IMR-90 (cell line): ENCODE measurements at regions not wholly inside any gene's neighbourhood (a gene's known extent, or its start where the extent isn't known, plus 50 kb on each side); places are given as distances from the start of the nearest gene placed in this dataset.

ENCODE experiments used
- ATAC-seq: fragments of 200-7000 bp; cut with Tn5 transposase; 2 replicates; pipeline ENCODE4 v1.9.1; 2020; ENCODE audit warnings: low read depth, mild to moderate bottlenecking, moderate library complexity
- BruUV-seq: library from RNA; stranded (reverse); fragments of 400-500 nt; replicated peaks from 2 replicates; lab custom pipeline; 2021; lab: Mats Ljungman, UMichigan
- CTCF ChIA-PET: fragments of 300-600 bp; formaldehyde crosslinking; extraction: SDS; loops from one replicate; lab custom pipeline; 2021; ENCODE audit warnings: antibody characterized with exemption; lab: Yijun Ruan, JAX
- POLR2A ChIA-PET: fragments of 300-600 bp; sonication (Branson Sonifier 250); formaldehyde crosslinking; loops from one replicate; lab custom pipeline; 2022; ENCODE audit warnings: antibody characterized with exemption; ENCODE audit not compliant: unreplicated experiment; lab: Charles Lee
- DNase-seq: peaks from one replicate; pipeline ENCODE4 v3.0.0; 2013
- H2AFZ ChIP-seq: replicated peaks from 2 replicates; pipeline ENCODE3; 2013; ENCODE audit warnings: low read length, mild to moderate bottlenecking; ENCODE audit not compliant: poor library complexity
- H2AK5ac ChIP-seq: 2 replicates; pipeline ENCODE4 v1.6.1; 2013; ENCODE audit warnings: low read depth, low read length, inconsistent platforms
- H2AK9ac ChIP-seq: replicated peaks from 2 replicates; pipeline ENCODE3; 2013; ENCODE audit warnings: mild to moderate bottlenecking, low read depth, low read length, moderate library complexity; ENCODE audit not compliant: poor library complexity
- H2BK120ac ChIP-seq: 2 replicates; pipeline ENCODE4 v1.6.1; 2013; ENCODE audit warnings: low read depth, low read length, inconsistent platforms
- H2BK15ac ChIP-seq: 3 replicates; pipeline ENCODE4 v1.6.1; 2013; ENCODE audit warnings: low read depth, low read length, inconsistent platforms
- H2BK20ac ChIP-seq: 2 replicates; pipeline ENCODE4 v1.6.1; 2013; ENCODE audit warnings: low read depth, mild to moderate bottlenecking, inconsistent platforms, low read length, moderate library complexity
- H2BK5ac ChIP-seq: 2 replicates; pipeline ENCODE4 v1.6.1; 2013; ENCODE audit warnings: mild to moderate bottlenecking, low read depth, low read length, inconsistent platforms; ENCODE audit not compliant: poor library complexity, severe bottlenecking
- H3K14ac ChIP-seq: replicated peaks from 2 replicates; pipeline ENCODE4 v1.6.1; 2013; ENCODE audit warnings: low read depth, low read length, inconsistent platforms
- H3K18ac ChIP-seq: 2 replicates; pipeline ENCODE4 v1.6.1; 2013; ENCODE audit warnings: low read depth, low read length, control low read depth
- H3K23ac ChIP-seq: 2 replicates; pipeline ENCODE4 v1.6.1; 2013; ENCODE audit warnings: low read depth, low read length, inconsistent platforms
- H3K27ac ChIP-seq: 2 replicates; pipeline ENCODE4 v1.5.1; 2013; ENCODE audit warnings: mild to moderate bottlenecking, control low read depth, low read length; ENCODE audit not compliant: insufficient read depth
- H3K27me3 ChIP-seq: 2 replicates; pipeline ENCODE4 v1.6.1; 2013; ENCODE audit warnings: low read length; ENCODE audit not compliant: control insufficient read depth, insufficient read depth
- H3K36me3 ChIP-seq: 2 replicates; pipeline ENCODE4 v1.6.1; 2013; ENCODE audit warnings: low read length, mixed read lengths; ENCODE audit not compliant: control insufficient read depth, insufficient read depth
- H3K4ac ChIP-seq: 2 replicates; pipeline ENCODE4 v1.6.1; 2013; ENCODE audit warnings: low read depth, low read length, inconsistent platforms
- H3K4me1 ChIP-seq: 2 replicates; pipeline ENCODE4 v1.6.1; 2013; ENCODE audit warnings: low read length, mixed read lengths; ENCODE audit not compliant: control insufficient read depth, insufficient read depth
- H3K4me2 ChIP-seq: 2 replicates; pipeline ENCODE4 v1.6.1; 2013; ENCODE audit warnings: low read depth, mild to moderate bottlenecking, control low read depth, low read length, moderate library complexity
- H3K4me3 ChIP-seq: 2 replicates; pipeline ENCODE4 v1.5.1; 2013; ENCODE audit warnings: low read depth, mild to moderate bottlenecking, control low read depth, low read length, moderate library complexity; ENCODE audit not compliant: insufficient read depth
- H3K56ac ChIP-seq: 2 replicates; pipeline ENCODE4 v1.6.1; 2013; ENCODE audit warnings: low read length, inconsistent platforms; ENCODE audit not compliant: insufficient read depth; ENCODE audit errors: extremely low read depth
- H3K79me1 ChIP-seq, 2 experiments: 2 replicates each; pipeline ENCODE4 v1.6.1; 2013; ENCODE audit warnings: low read length in 2 of 2, inconsistent platforms in 1 of 2, low read depth in 1 of 2
- H3K9ac ChIP-seq: 2 replicates; pipeline ENCODE4 v1.6.1; 2013; ENCODE audit warnings: low read depth, low read length, control low read depth
- H3K9me1 ChIP-seq: 2 replicates; pipeline ENCODE4 v1.6.1; 2013; ENCODE audit warnings: low read length, inconsistent platforms; ENCODE audit not compliant: insufficient read depth
- H3K9me3 ChIP-seq: 2 replicates; pipeline ENCODE4 v1.6.1; 2013; ENCODE audit warnings: low read length; ENCODE audit not compliant: control insufficient read depth, insufficient read depth
- H4K20me1 ChIP-seq: 2 replicates; pipeline ENCODE4 v1.6.1; 2013; ENCODE audit warnings: low read length, inconsistent platforms; ENCODE audit not compliant: insufficient read depth
- H4K5ac ChIP-seq: 2 replicates; pipeline ENCODE4 v1.6.1; 2013; ENCODE audit warnings: mild to moderate bottlenecking, low read depth, low read length, control low read depth
- H4K8ac ChIP-seq, 2 experiments: 2 replicates each; pipeline ENCODE4 v1.6.1; 2013; ENCODE audit warnings: low read depth in 2 of 2, low read length in 2 of 2, control low read depth in 1 of 2, inconsistent platforms in 1 of 2
- H4K91ac ChIP-seq: 2 replicates; pipeline ENCODE4 v1.6.1; 2013; ENCODE audit warnings: low read depth, low read length, inconsistent platforms; ENCODE audit not compliant: insufficient read depth
- BHLHE40 ChIP-seq: fragments of 150-350 bp; IDR thresholded peaks from 2 replicates; pipeline ENCODE4 v1.6.1; 2016; ENCODE audit warnings: mild to moderate bottlenecking, low read depth, low read length
- CEBPB ChIP-seq: IDR thresholded peaks from 2 replicates; pipeline ENCODE4 v1.6.1; 2012; ENCODE audit warnings: low read depth, low read length, improper control_type of control experiment
- CHD1 ChIP-seq: IDR thresholded peaks from 2 replicates; pipeline ENCODE4 v1.6.1; 2012; ENCODE audit warnings: low read depth, low read length, improper control_type of control experiment
- FOS ChIP-seq: fragments of 150-350 bp; IDR thresholded peaks from 2 replicates; pipeline ENCODE4 v1.6.1; 2016; ENCODE audit warnings: low read depth, low read length
- MAFK ChIP-seq: IDR thresholded peaks from 2 replicates; pipeline ENCODE4 v1.6.1; 2012; ENCODE audit warnings: low read depth, low read length, improper control_type of control experiment
- MAZ ChIP-seq: IDR thresholded peaks from 2 replicates; pipeline ENCODE4 v1.6.1; 2012; ENCODE audit warnings: low read depth, mild to moderate bottlenecking, low read length, improper control_type of control experiment, moderate library complexity, borderline replicate concordance
- MXI1 ChIP-seq: IDR thresholded peaks from 2 replicates; pipeline ENCODE4 v1.6.1; 2012; ENCODE audit warnings: low read depth, mild to moderate bottlenecking, low read length, moderate library complexity, borderline replicate concordance
- NFE2L2 ChIP-seq: fragments of 150-350 bp; IDR thresholded peaks from 2 replicates; pipeline ENCODE4 v1.6.1; 2016; ENCODE audit warnings: low read depth, mild to moderate bottlenecking, low read length
- POLR2A ChIP-seq: IDR thresholded peaks from 2 replicates; pipeline ENCODE4 v1.6.1; 2012; ENCODE audit warnings: mild to moderate bottlenecking, low read depth, low read length
- RAD21 ChIP-seq: IDR thresholded peaks from 2 replicates; pipeline ENCODE4 v1.6.1; 2012; ENCODE audit warnings: low read length, improper control_type of control experiment
- RCOR1 ChIP-seq: IDR thresholded peaks from 2 replicates; pipeline ENCODE4 v1.6.1; 2012; ENCODE audit warnings: mild to moderate bottlenecking, low read length, improper control_type of control experiment; ENCODE audit not compliant: insufficient replicate concordance
- RFX5 ChIP-seq: IDR thresholded peaks from 2 replicates; pipeline ENCODE4 v1.8.0; 2012; ENCODE audit warnings: low read depth, mild to moderate bottlenecking, low read length, moderate library complexity
- SMC3 ChIP-seq: fragments of 150-350 bp; IDR thresholded peaks from 2 replicates; pipeline ENCODE4 v1.6.1; 2016; ENCODE audit warnings: low read depth, mild to moderate bottlenecking, antibody characterized with exemption, low read length, moderate library complexity
- whole genome bisulfite sequencing, 2 experiments: methylation state at CpG; one replicate each; pipeline versions ENCODE4 v1.1.5 to v1.1.7; 2013; ENCODE audit warnings: missing lambda C conversion rate in 2 of 2; ENCODE audit not compliant: insufficient read length in 1 of 2; ENCODE audit errors: extremely low coverage in 2 of 2; 5-methylcytosine and 5-hydroxymethylcytosine counted together
- dilution Hi-C: fragments of 300-500 bp; cut with HindIII; formaldehyde crosslinking; loops from one replicate; pipeline ENCODE4 v1.14.3; 2018; ENCODE audit warnings: low sequenced_read_pairs; ENCODE audit not compliant: unreplicated experiment
- in situ Hi-C: fragments of 300-500 bp; cut with MboI; formaldehyde crosslinking; loops from 3 replicates; pipeline ENCODE4 v1.14.3; 2019; ENCODE audit warnings: low sequenced_read_pairs, inconsistent platforms, mixed read lengths
- intact Hi-C: fragments of 100-400 bp; cut with micrococcal nuclease; formaldehyde crosslinking; loops from 2 replicates; pipeline ENCODE4 v1.10.0; 2022
- TF ChIP-seq, protein P1 (sequence below): fragments of 150-350 bp; IDR thresholded peaks from 2 replicates; pipeline ENCODE4 v1.6.1; 2016; ENCODE audit warnings: low read depth, mild to moderate bottlenecking, low read length, moderate library complexity, borderline replicate concordance
- TF ChIP-seq, protein P2 (sequence below): fragments of 150-350 bp; IDR thresholded peaks from 2 replicates; pipeline ENCODE4 v1.6.1; 2017; ENCODE audit warnings: mild to moderate bottlenecking, antibody characterized with exemption, low read length, low read depth
- TF ChIP-seq, protein P3 (sequence below): conservative IDR thresholded peaks from 2 replicates; pipeline ENCODE4 v1.5.1; 2012; ENCODE audit warnings: mild to moderate bottlenecking, low read depth, low read length, improper control_type of control experiment

DNA sequence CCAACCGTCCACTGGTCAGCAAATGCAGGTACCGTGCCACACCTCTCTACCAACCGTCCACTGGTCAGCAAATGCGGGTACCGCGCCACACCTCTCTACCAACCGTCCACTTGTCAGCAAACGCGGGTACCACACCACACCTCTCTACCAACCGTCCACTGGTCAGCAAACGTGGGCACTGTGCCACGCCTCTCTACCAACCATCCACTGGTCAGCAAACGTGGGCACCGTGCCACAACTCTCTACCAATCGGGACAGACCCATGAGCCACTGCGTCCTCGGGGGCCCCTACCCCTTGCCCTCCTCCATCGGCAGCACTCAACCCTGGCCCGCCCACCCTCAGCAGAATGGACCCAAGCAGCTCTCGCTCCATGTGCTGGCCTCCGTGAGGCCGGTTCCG lies 226.4 kb upstream of the SALL3 start:
- Histone ChIP-seq H3K9me1 (no peaks in the 10 kb centered on the region), H3K18ac (no peak overlapping the region), H3K79me1 (no peaks in the 10 kb centered on the region), H4K91ac (no peak overlapping the region), H2AK5ac (no peak overlapping the region), H3K23ac (no peak overlapping the region), H2BK120ac (no peak overlapping the region), H3K36me3 (no peaks in the 10 kb centered on the region), H3K4me1 (no peaks in the 10 kb centered on the region), H3K27ac (no peak overlapping the region), H2AFZ (no peak overlapping the region), H2BK20ac (no peak overlapping the region), H2BK5ac (no peak overlapping the region), H3K9me3 (peaks cover 37% of the 10 kb centered on the region), H3K27me3 (no peaks in the 10 kb centered on the region), H2AK9ac (no peak overlapping the region), H3K4me2 (no peak overlapping the region), H2BK15ac (no peak overlapping the region), H4K20me1 (no peaks in the 10 kb centered on the region), H4K5ac (no peak overlapping the region), H3K14ac (no peak overlapping the region), H3K4ac (no peak overlapping the region), H3K56ac (no peak overlapping the region), H4K8ac (no peak overlapping the region), H3K4me3 (no peak overlapping the region), H3K9ac (no peak overlapping the region)
- 90% methylated on average over 8 of the region's 23 CpGs; no CpG with 5 or more reads in 1 of the 2 experiments for WGBS, 2 experiments
- dilution Hi-C loops: no loop called here
- DNase-seq (no peak), ATAC-seq (no peak)
- ChIA-PET POLR2A (no interaction called here), CTCF (no interaction called here)
- TF ChIP-seq, protein P1, sequence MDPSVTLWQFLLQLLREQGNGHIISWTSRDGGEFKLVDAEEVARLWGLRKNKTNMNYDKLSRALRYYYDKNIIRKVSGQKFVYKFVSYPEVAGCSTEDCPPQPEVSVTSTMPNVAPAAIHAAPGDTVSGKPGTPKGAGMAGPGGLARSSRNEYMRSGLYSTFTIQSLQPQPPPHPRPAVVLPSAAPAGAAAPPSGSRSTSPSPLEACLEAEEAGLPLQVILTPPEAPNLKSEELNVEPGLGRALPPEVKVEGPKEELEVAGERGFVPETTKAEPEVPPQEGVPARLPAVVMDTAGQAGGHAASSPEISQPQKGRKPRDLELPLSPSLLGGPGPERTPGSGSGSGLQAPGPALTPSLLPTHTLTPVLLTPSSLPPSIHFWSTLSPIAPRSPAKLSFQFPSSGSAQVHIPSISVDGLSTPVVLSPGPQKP: no peak
- TF ChIP-seq MAFK (no peak), CEBPB (no peak), RAD21 (no peak), RCOR1 (no peak), RFX5 (no peak), NFE2L2 (no peak), CHD1 (no peak), SMC3 (no peak), MXI1 (no peak), MAZ (no peak), POLR2A (no peak), BHLHE40 (no peak), FOS (no peak)
- TF ChIP-seq, protein P2, sequence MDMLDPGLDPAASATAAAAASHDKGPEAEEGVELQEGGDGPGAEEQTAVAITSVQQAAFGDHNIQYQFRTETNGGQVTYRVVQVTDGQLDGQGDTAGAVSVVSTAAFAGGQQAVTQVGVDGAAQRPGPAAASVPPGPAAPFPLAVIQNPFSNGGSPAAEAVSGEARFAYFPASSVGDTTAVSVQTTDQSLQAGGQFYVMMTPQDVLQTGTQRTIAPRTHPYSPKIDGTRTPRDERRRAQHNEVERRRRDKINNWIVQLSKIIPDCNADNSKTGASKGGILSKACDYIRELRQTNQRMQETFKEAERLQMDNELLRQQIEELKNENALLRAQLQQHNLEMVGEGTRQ: no peak
- TF ChIP-seq, protein P3, sequence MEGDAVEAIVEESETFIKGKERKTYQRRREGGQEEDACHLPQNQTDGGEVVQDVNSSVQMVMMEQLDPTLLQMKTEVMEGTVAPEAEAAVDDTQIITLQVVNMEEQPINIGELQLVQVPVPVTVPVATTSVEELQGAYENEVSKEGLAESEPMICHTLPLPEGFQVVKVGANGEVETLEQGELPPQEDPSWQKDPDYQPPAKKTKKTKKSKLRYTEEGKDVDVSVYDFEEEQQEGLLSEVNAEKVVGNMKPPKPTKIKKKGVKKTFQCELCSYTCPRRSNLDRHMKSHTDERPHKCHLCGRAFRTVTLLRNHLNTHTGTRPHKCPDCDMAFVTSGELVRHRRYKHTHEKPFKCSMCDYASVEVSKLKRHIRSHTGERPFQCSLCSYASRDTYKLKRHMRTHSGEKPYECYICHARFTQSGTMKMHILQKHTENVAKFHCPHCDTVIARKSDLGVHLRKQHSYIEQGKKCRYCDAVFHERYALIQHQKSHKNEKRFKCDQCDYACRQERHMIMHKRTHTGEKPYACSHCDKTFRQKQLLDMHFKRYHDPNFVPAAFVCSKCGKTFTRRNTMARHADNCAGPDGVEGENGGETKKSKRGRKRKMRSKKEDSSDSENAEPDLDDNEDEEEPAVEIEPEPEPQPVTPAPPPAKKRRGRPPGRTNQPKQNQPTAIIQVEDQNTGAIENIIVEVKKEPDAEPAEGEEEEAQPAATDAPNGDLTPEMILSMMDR: no peak
- in situ Hi-C loops: no loop called here
- no TSS peak for BruUV-seq
- intact Hi-C loops: no loop called here
